GM12878 (cell line): ENCODE measurements at regions not wholly inside any gene's neighbourhood (a gene's known extent, or its start where the extent isn't known, plus 50 kb on each side); places are given as distances from the start of the nearest gene placed in this dataset.

Experiments
- ATAC-seq: fragments of 200-7000 bp; cut with Tn5 transposase; 3 replicates; pipeline ENCODE4 v1.9.1; 2020; ENCODE audit warnings: mild to moderate bottlenecking, moderate library complexity
- BruUV-seq: library from RNA; stranded (reverse); fragments of 400-500 nt; replicated peaks from 2 replicates; lab custom pipeline; 2021; lab: Mats Ljungman, UMichigan
- CTCF ChIA-PET: fragments of 300-600 bp; sonication (Branson Sonifier 250); formaldehyde crosslinking; extraction: SDS; loops from one replicate; lab custom pipeline; 2021; ENCODE audit warnings: inconsistent platforms; lab: Yijun Ruan, JAX
- POLR2A ChIA-PET: fragments of 350-600 bp; formaldehyde crosslinking; extraction: SDS; loops from one replicate; lab custom pipeline; 2021; ENCODE audit warnings: inconsistent platforms; lab: Charles Lee
- RAD21 ChIA-PET: fragments of 300-600 bp; sonication (Branson Sonifier 250); formaldehyde crosslinking; loops from one replicate; lab custom pipeline; 2023; ENCODE audit warnings: antibody characterized with exemption; ENCODE audit not compliant: unreplicated experiment; lab: Charles Lee
- SMC1A ChIA-PET: fragments of 300-600 bp; sonication (Branson Sonifier 250); formaldehyde crosslinking; loops from one replicate; lab custom pipeline; 2023; ENCODE audit not compliant: unreplicated experiment, uncharacterized antibody; lab: Charles Lee
- DNase-seq: peaks from one replicate; pipeline ENCODE4 v3.0.0-alpha.2; 2011; ENCODE audit warnings: low read depth, low spot score
- FAIRE-seq: peaks from 3 replicates; lab custom pipeline; 2011; peaks lifted over from hg19 to GRCh38; lab: Jason Lieb, UNC
- H2AFZ ChIP-seq: 2 replicates; pipeline ENCODE4 v1.6.0; 2011; ENCODE audit warnings: low read depth, low read length, control low read depth; ENCODE audit not compliant: control insufficient read depth
- H3K27ac ChIP-seq: 2 replicates; pipeline ENCODE4 v1.5.1; 2011; ENCODE audit warnings: control low read depth; ENCODE audit not compliant: control insufficient read depth, insufficient read depth
- H3K27me3 ChIP-seq, 2 experiments: replicated peaks in 1 of 2; 2 replicates each; pipeline versions ENCODE4 v1.6.0 to v1.6.1; 2011; ENCODE audit warnings: low read length in 1 of 2; ENCODE audit not compliant: control insufficient read depth in 2 of 2, insufficient read depth in 2 of 2
- H3K36me3 ChIP-seq, 2 experiments: 2 replicates each; pipeline ENCODE4 v1.5.1; 2011; ENCODE audit warnings: low read length in 1 of 2; ENCODE audit not compliant: control insufficient read depth in 2 of 2, insufficient read depth in 2 of 2
- H3K4me1 ChIP-seq: 2 replicates; pipeline ENCODE4 v1.6.1; 2011; ENCODE audit warnings: mild to moderate bottlenecking, low read length, moderate library complexity, mixed read lengths; ENCODE audit not compliant: control insufficient read depth, insufficient read depth
- H3K4me2 ChIP-seq: 2 replicates; pipeline ENCODE4 v1.6.0; 2011; ENCODE audit warnings: control low read depth; ENCODE audit not compliant: control insufficient read depth, insufficient read depth
- H3K4me3 ChIP-seq: fragments of 200-600 bp; sonication (generic); 2 replicates; pipeline ENCODE4 v1.5.1; 2016
- H3K79me2 ChIP-seq: 2 replicates; pipeline ENCODE4 v1.6.0; 2011; ENCODE audit warnings: low read length; ENCODE audit not compliant: control insufficient read depth, insufficient read depth
- H3K9ac ChIP-seq: 2 replicates; pipeline ENCODE4 v1.8.0; 2011; ENCODE audit warnings: low read length, control low read depth, mixed read lengths; ENCODE audit not compliant: control insufficient read depth, insufficient read depth
- H3K9me3 ChIP-seq: replicated peaks from 3 replicates; pipeline ENCODE4 v1.5.1; 2011; ENCODE audit warnings: mild to moderate bottlenecking, low read length; ENCODE audit not compliant: control insufficient read depth, insufficient read depth
- H4K20me1 ChIP-seq: 2 replicates; pipeline ENCODE4 v1.6.0; 2011; ENCODE audit not compliant: control insufficient read depth, insufficient read depth
- ATF2 ChIP-seq: IDR thresholded peaks from 2 replicates; pipeline ENCODE4 v1.6.1; 2012; ENCODE audit warnings: low read length, inconsistent platforms
- BHLHE40 ChIP-seq, 2 experiments: fragments of 450-650 bp in 1 of 2; IDR thresholded peaks; 2 replicates each; pipeline ENCODE4 v1.6.1; 2011 to 2017; ENCODE audit warnings: low read depth in 2 of 2, borderline replicate concordance in 1 of 2, improper control_type of control experiment in 1 of 2, low read length in 1 of 2, mild to moderate bottlenecking in 1 of 2
- BMI1 ChIP-seq: fragments of 450-650 bp; IDR thresholded peaks from 2 replicates; pipeline ENCODE4 v1.6.1; 2016; ENCODE audit warnings: mild to moderate bottlenecking, moderate library complexity, borderline replicate concordance
- CHD4 ChIP-seq: fragments of 200-600 bp; sonication (generic); IDR thresholded peaks from 2 replicates; pipeline ENCODE4 v1.6.1; 2016; ENCODE audit warnings: mild to moderate bottlenecking
- CREB1 ChIP-seq: IDR thresholded peaks from 2 replicates; pipeline ENCODE4 v1.6.1; 2012; ENCODE audit warnings: low read depth, mild to moderate bottlenecking, inconsistent platforms
- HCFC1 ChIP-seq: fragments of 150-350 bp; IDR thresholded peaks from 2 replicates; pipeline ENCODE4 v1.6.1; 2014; ENCODE audit warnings: low read length
- IKZF2 ChIP-seq, 2 experiments: fragments of 450-650 bp; IDR thresholded peaks; 2 replicates each; pipeline ENCODE4 v1.6.1; 2017; ENCODE audit warnings: mild to moderate bottlenecking in 2 of 2, moderate library complexity in 2 of 2
- MTA2 ChIP-seq: fragments of 450-650 bp; IDR thresholded peaks from 2 replicates; pipeline ENCODE4 v1.6.1; 2016; ENCODE audit warnings: low read depth, mild to moderate bottlenecking, moderate library complexity
- PKNOX1 ChIP-seq: fragments of 450-650 bp; IDR thresholded peaks from 2 replicates; pipeline ENCODE4 v1.6.1; 2016; ENCODE audit warnings: mild to moderate bottlenecking
- POLR2AphosphoS5 ChIP-seq: IDR thresholded peaks from 2 replicates; pipeline ENCODE4 v1.6.1; 2011; ENCODE audit warnings: mild to moderate bottlenecking, low read length, inconsistent platforms
- RB1 ChIP-seq: fragments of 450-650 bp; formaldehyde crosslinking; IDR thresholded peaks from 2 replicates; pipeline ENCODE4 v1.6.1; 2017; ENCODE audit warnings: mild to moderate bottlenecking, borderline replicate concordance
- SMAD1 ChIP-seq: fragments of 450-650 bp; IDR thresholded peaks from 2 replicates; pipeline ENCODE4 v1.6.1; 2018; ENCODE audit warnings: mild to moderate bottlenecking, low read depth; ENCODE audit not compliant: partially characterized antibody
- SMARCA5 ChIP-seq: fragments of 450-650 bp; IDR thresholded peaks from 2 replicates; pipeline ENCODE4 v1.6.1; 2017; ENCODE audit warnings: mild to moderate bottlenecking
- SMC3 ChIP-seq: IDR thresholded peaks from 2 replicates; pipeline ENCODE4 v1.6.1; 2011; ENCODE audit warnings: low read length, improper control_type of control experiment, borderline replicate concordance
- STAT1 ChIP-seq: fragments of 450-650 bp; conservative IDR thresholded peaks from 2 replicates; pipeline ENCODE4 v1.6.1; 2014; ENCODE audit warnings: antibody characterized with exemption, mild to moderate bottlenecking
- STAT3 ChIP-seq: IDR thresholded peaks from 2 replicates; pipeline ENCODE4 v1.6.1; 2011; ENCODE audit warnings: low read depth, low read length, improper control_type of control experiment
- TCF12 ChIP-seq: IDR thresholded peaks from 2 replicates; pipeline ENCODE4 v1.6.1; 2011; ENCODE audit warnings: low read depth, mild to moderate bottlenecking, low read length
- ZNF622 ChIP-seq: fragments of 450-650 bp; IDR thresholded peaks from 2 replicates; pipeline ENCODE4 v1.6.1; 2017; ENCODE audit warnings: mild to moderate bottlenecking, inconsistent platforms
- WGBS: methylation state at CpG from one replicate; pipeline ENCODE4 v1.1.6; 2016; ENCODE audit warnings: low lambda C conversion rate; ENCODE audit not compliant: insufficient replicate concordance, insufficient coverage; ENCODE audit errors: missing lambda C conversion rate; 5-methylcytosine and 5-hydroxymethylcytosine counted together
- in situ Hi-C: fragments of 300-500 bp; cut with MboI; formaldehyde crosslinking; loops from 9 replicates; pipeline ENCODE4 v1.14.3; 2018; ENCODE audit warnings: mixed read lengths
- intact Hi-C: fragments of 100-400 bp; cut with micrococcal nuclease; formaldehyde crosslinking; loops from one replicate; pipeline ENCODE4 v1.14.2; 2022; ENCODE audit not compliant: unreplicated experiment

- Histone ChIP-seq H3K27ac (no peak overlapping the region), H2AFZ (no peak overlapping the region), H3K9me3 (no peaks in the 10 kb centered on the region), H4K20me1 (no peaks in the 10 kb centered on the region), H3K4me3 (no peak overlapping the region), H3K36me3 (no peaks in the 10 kb centered on the region), H3K27me3 (no peaks in the 10 kb centered on the region), H3K4me1 (no peaks in the 10 kb centered on the region), H3K79me2 (no peaks in the 10 kb centered on the region), H3K9ac (no peak overlapping the region), H3K4me2 (no peak overlapping the region)
- POLR2A ChIA-PET = no interaction called here
- SMC1A ChIA-PET = no interaction called here
- WGBS = 31% methylated on average over 2 of the region's 2 CpGs
- CTCF ChIA-PET = no interaction called here
- RAD21 ChIA-PET = no interaction called here
- no TSS peak for BruUV-seq
- FAIRE-seq (no peak), DNase-seq (no peak), ATAC-seq (no peak)
- TF ChIP-seq ATF2 (no peak), CREB1 (no peak), RB1 (no peak), POLR2AphosphoS5 (no peak), SMARCA5 (no peak), BMI1 (no peak), STAT3 (no peak), MTA2 (no peak), PKNOX1 (no peak), CHD4 (no peak), SMC3 (no peak), SMAD1 (no peak), ZNF622 (no peak), BHLHE40 (IDR thresholded peaks at IDR 0.05; ENCODE audit: borderline replicate concordance in 1 of 2, low read depth in 2 of 2, low read length in 1 of 2) (no peak), HCFC1 (no peak), TCF12 (no peak), STAT1 (no peak), IKZF2 (IDR thresholded peaks at IDR 0.05) (no peak)
- intact Hi-C loops = no loop called here
- in situ Hi-C loops = no loop called here
Measured at GRCh38 chrX:113966791-113967190, 617.1 kb upstream of the HTR2C start.
